ENCODE measurements at regions not wholly inside any gene's neighbourhood (a gene's known extent, or its start where the extent isn't known, plus 50 kb on each side); places are given as distances from the start of the nearest gene placed in this dataset.
"Not testable (repeated sequence)": the region's sequence is repeated elsewhere in the genome, so short reads cannot be mapped to it uniquely, and the experiment has no call there.

- no peak for DNase-seq (ENCODE audit: low read depth in 3 of 3, low spot score in 2 of 3)
Measured at GRCh38 chr4:95898226-95898625, 58.3 kb downstream of the PDHA2 start.

GRCh38 chr4:95909211-95909610 lies 69.3 kb downstream of the PDHA2 start:
- DNase-seq (ENCODE audit: low read depth in 3 of 3, low spot score in 2 of 3) = no peak

GRCh38 chr4:95910749-95911148 lies 70.9 kb downstream of the PDHA2 start:
- no peak for DNase-seq (ENCODE audit: low read depth in 3 of 3, low spot score in 2 of 3)

GRCh38 chr4:95921470-95921869 lies 81.6 kb downstream of the PDHA2 start:
- DNase-seq (ENCODE audit: low read depth in 3 of 3, low spot score in 2 of 3) = no peak

- DNase-seq (ENCODE audit: low read depth in 3 of 3, low spot score in 2 of 3) = no peak
Measured at GRCh38 chr4:95929448-95930064, 89.7 kb downstream of the PDHA2 start.

GRCh38 chr4:95939141-95939540 lies 99.2 kb downstream of the PDHA2 start:
- no peak for DNase-seq (ENCODE audit: low read depth in 3 of 3, low spot score in 2 of 3)

GRCh38 chr4:95949136-95949765 lies 109.4 kb downstream of the PDHA2 start:
- no peak for DNase-seq (ENCODE audit: low read depth in 3 of 3, low spot score in 2 of 3)

- DNase-seq (ENCODE audit: low read depth in 3 of 3, low spot score in 2 of 3) = no peak
Measured at GRCh38 chr4:95949808-95950207, 109.9 kb downstream of the PDHA2 start.

- DNase-seq (ENCODE audit: low read depth in 3 of 3, low spot score in 2 of 3) = not testable (repeated sequence)
Measured at GRCh38 chr4:95952538-95952937, 112.6 kb downstream of the PDHA2 start.

- DNase-seq (ENCODE audit: low read depth in 3 of 3, low spot score in 2 of 3) = no peak
Measured at GRCh38 chr4:95956094-95956493, 116.2 kb downstream of the PDHA2 start.

GRCh38 chr4:95957054-95957453 lies 117.2 kb downstream of the PDHA2 start:
- DNase-seq (ENCODE audit: low read depth in 3 of 3, low spot score in 2 of 3) = no peak

- no peak for DNase-seq (ENCODE audit: low read depth in 3 of 3, low spot score in 2 of 3)
Measured at GRCh38 chr4:95957759-95958158, 117.9 kb downstream of the PDHA2 start.

- no peak for DNase-seq (ENCODE audit: low read depth in 3 of 3, low spot score in 2 of 3)
Measured at GRCh38 chr4:95959182-95959581, 119.3 kb downstream of the PDHA2 start.

- DNase-seq (ENCODE audit: low read depth in 3 of 3, low spot score in 2 of 3) = no peak
Measured at GRCh38 chr4:95959633-95960032, 119.7 kb downstream of the PDHA2 start.

GRCh38 chr4:95963456-95963855 lies 123.6 kb downstream of the PDHA2 start:
- DNase-seq (ENCODE audit: low read depth in 3 of 3, low spot score in 2 of 3) = no peak

- DNase-seq (ENCODE audit: low read depth in 3 of 3, low spot score in 2 of 3) = no peak
Measured at GRCh38 chr4:95979961-95980876, 140.3 kb downstream of the PDHA2 start.

- DNase-seq (ENCODE audit: low read depth in 3 of 3, low spot score in 2 of 3) = no peak
Measured at GRCh38 chr4:95980877-95981360, 141.0 kb downstream of the PDHA2 start.

GRCh38 chr4:95981591-95981990 lies 141.7 kb downstream of the PDHA2 start:
- DNase-seq (ENCODE audit: low read depth in 3 of 3, low spot score in 2 of 3) = no peak

GRCh38 chr4:95982516-95982915 lies 142.6 kb downstream of the PDHA2 start:
- DNase-seq (ENCODE audit: low read depth in 3 of 3, low spot score in 2 of 3) = no peak

- no peak for DNase-seq (ENCODE audit: low read depth in 3 of 3, low spot score in 2 of 3)
Measured at GRCh38 chr4:95984081-95984480, 144.2 kb downstream of the PDHA2 start.

GRCh38 chr4:95985051-95985450 lies 145.2 kb downstream of the PDHA2 start:
- no peak for DNase-seq (ENCODE audit: low read depth in 3 of 3, low spot score in 2 of 3)

Data from right renal cortex interstitium (tissue), 3 donors.